CD1c-positive myeloid dendritic cell (primary cell): ENCODE measurements at regions not wholly inside any gene's neighbourhood (a gene's known extent, or its start where the extent isn't known, plus 50 kb on each side); places are given as distances from the start of the nearest gene placed in this dataset.

ENCODE experiments used
- DNase-seq: peaks from one replicate; pipeline ENCODE4 v3.0.0-alpha.2; 2016; ENCODE audit errors: extremely low spot score

- peak; percentile 49 for DNase-seq
Measured at GRCh38 chr10:6647811-6648526, 67.9 kb upstream of the PRKCQ start.

DNA sequence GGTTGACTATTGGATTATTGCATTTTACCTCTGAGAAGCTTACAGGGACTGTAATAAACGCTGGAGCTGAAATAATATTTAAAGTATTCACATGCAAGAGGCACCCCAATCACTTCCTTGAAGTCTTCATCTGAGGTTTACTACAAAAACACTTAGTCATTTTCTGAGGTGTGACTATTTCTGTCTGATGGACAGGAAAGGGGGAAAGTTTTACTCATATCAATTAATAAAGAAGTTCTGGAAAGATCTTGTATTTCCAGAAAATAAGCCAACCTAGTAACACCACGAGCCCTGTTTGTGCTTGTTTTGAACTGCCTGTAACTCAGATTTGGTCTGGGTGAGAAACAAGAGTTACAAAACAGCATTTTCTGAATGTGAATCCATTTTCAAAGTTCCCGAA lies 63.9 kb upstream of the PRKCQ start:
- no peak for DNase-seq

- no peak for DNase-seq
Measured at GRCh38 chr10:6642876-6643275, 62.8 kb upstream of the PRKCQ start.

DNA sequence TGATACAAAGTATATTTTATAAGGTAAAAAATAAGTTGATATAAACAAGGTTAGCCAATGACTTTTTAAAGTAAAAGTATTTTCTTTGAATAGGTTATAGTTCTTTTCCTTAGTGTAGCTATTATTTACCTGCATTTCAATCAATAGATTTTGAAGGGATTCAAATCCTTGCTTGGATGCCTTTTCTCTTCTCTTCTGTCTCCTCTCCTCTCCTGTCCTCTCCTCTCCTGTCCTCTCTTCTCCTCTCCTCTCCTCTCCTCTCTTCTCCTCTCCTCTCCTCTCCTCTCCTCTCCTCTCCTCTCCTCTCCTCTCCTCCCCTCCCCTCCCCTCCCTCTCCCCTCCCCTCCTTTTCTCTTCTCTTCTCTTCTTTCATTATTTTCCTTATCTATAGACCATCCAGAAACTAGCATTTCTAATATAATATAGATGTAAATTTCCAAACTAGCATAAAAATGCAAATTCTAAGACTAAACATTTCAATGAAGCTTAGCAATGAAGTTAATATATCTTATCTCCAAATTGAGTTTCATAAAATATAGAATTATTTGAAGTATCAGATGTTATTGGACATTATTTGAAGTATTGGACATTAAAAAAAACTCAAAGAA lies 60.5 kb upstream of the PRKCQ start:
- DNase-seq: no peak

- DNase-seq: no peak
Measured at GRCh38 chr10:6637053-6637452, 57.0 kb upstream of the PRKCQ start.

GRCh38 chr10:6635784-6636183 lies 55.7 kb upstream of the PRKCQ start:
- DNase-seq: no peak
